SJCRH30 (cell line): ENCODE measurements at regions not wholly inside any gene's neighbourhood (a gene's known extent, or its start where the extent isn't known, plus 50 kb on each side); places are given as distances from the start of the nearest gene placed in this dataset.
A peak's percentile ranks its signal among the peaks of the same experiment; 100 is the strongest.

Experiments used
- DNase-seq, 2 experiments: peaks; one replicate each; pipeline ENCODE4 v3.0.0-alpha.2; 2015 to 2020
- H3K27ac ChIP-seq: fragments of 250-450 bp; sonication (Bioruptor Pico); 2 replicates; pipeline ENCODE4 v1.5.1; 2020; ENCODE audit warnings: mild to moderate bottlenecking, moderate library complexity
- H3K27me3 ChIP-seq: fragments of 250-450 bp; sonication (Bioruptor Pico); 2 replicates; pipeline ENCODE4 v1.5.1; 2020; ENCODE audit warnings: mild to moderate bottlenecking, moderate library complexity
- H3K36me3 ChIP-seq: fragments of 250-450 bp; sonication (Bioruptor Pico); 2 replicates; pipeline ENCODE4 v1.5.1; 2020; ENCODE audit warnings: mild to moderate bottlenecking, moderate library complexity
- H3K4me1 ChIP-seq: fragments of 250-450 bp; sonication (Bioruptor Pico); 2 replicates; pipeline ENCODE4 v1.5.1; 2020; ENCODE audit warnings: mild to moderate bottlenecking, moderate library complexity
- H3K4me3 ChIP-seq: fragments of 250-450 bp; sonication (Bioruptor Pico); 2 replicates; pipeline ENCODE4 v1.5.1; 2020; ENCODE audit warnings: mild to moderate bottlenecking, moderate library complexity
- H3K9me3 ChIP-seq: fragments of 250-450 bp; sonication (Bioruptor Pico); replicated peaks from 2 replicates; pipeline ENCODE4 v1.5.1; 2020; ENCODE audit warnings: mild to moderate bottlenecking, moderate library complexity

- peak; percentile 72 to 82 for DNase-seq
- peaks cover 32% of the 10 kb centered on the region for H3K4me1 ChIP-seq
- H3K27ac ChIP-seq = peak overlapping the region; percentile 84
- H3K27me3 ChIP-seq = no peaks in the 10 kb centered on the region
- no peaks in the 10 kb centered on the region for H3K9me3 ChIP-seq
- H3K36me3 ChIP-seq = no peaks in the 10 kb centered on the region
- no peak overlapping the region for H3K4me3 ChIP-seq
Measured at GRCh38 chr1:59128239-59128736, 168.6 kb upstream of the FGGY start.

- peak; percentile 70 to 77 for DNase-seq
- Histone ChIP-seq H3K27ac (peak overlapping the region; percentile 84), H3K36me3 (no peaks in the 10 kb centered on the region), H3K9me3 (no peaks in the 10 kb centered on the region), H3K27me3 (no peaks in the 10 kb centered on the region), H3K4me3 (no peak overlapping the region), H3K4me1 (peaks cover 32% of the 10 kb centered on the region)
Measured at GRCh38 chr1:59128784-59129227, 168.1 kb upstream of the FGGY start.

- no peaks in the 10 kb centered on the region for H3K36me3 ChIP-seq
- no peak overlapping the region for H3K27ac ChIP-seq
- peaks cover 41% of the 10 kb centered on the region for H3K4me1 ChIP-seq
Measured at GRCh38 chr1:59132295-59132694, 164.6 kb upstream of the FGGY start.

GRCh38 chr1:59133997-59134396 lies 162.9 kb upstream of the FGGY start:
- Histone ChIP-seq H3K9me3 (0 out of 2 replicates have a peak, but pooled peaks cover 5% of the 10 kb centered on the region), H3K4me3 (no peak overlapping the region), H3K27me3 (no peaks in the 10 kb centered on the region), H3K4me1 (peaks cover 26% of the 10 kb centered on the region), H3K27ac (no peak overlapping the region), H3K36me3 (no peaks in the 10 kb centered on the region)
- DNase-seq = no peak

More at GRCh38 chr1:59132295-59132694, 164.6 kb upstream of the FGGY start:
- no peak for DNase-seq
- Histone ChIP-seq H3K27me3 (no peaks in the 10 kb centered on the region), H3K4me3 (no peak overlapping the region), H3K9me3 (0 out of 2 replicates have a peak, but pooled peaks cover 5% of the 10 kb centered on the region)

DNA sequence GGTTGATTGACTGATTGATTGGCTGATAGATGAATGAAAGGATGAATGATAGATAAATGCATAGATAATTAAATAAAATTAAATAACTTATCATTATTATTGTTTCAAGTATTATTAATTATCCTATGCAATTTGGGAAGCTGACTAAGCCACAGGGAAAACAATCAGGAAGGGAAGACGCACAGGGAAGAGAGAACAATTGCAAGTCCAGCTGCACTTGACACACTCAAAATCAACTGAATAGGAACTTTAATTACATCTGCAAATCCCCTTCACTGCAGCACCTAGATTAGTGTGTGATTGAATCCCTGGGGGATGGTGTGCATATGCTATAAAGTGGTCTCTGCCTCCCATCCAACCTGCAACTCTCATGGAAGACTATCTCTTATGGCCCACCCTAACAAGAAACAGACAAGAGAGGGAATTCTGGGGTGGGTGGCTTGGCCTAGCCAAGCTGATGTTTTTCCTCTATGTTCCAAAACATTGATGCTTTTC lies 161.1 kb upstream of the FGGY start:
- Histone ChIP-seq H3K4me3 (no peak overlapping the region), H3K4me1 (peaks cover 16% of the 10 kb centered on the region), H3K36me3 (no peaks in the 10 kb centered on the region), H3K27ac (no peak overlapping the region), H3K9me3 (0 out of 2 replicates have a peak, but pooled peaks cover 5% of the 10 kb centered on the region), H3K27me3 (no peaks in the 10 kb centered on the region)
- DNase-seq = no peak

- H3K36me3 ChIP-seq = no peaks in the 10 kb centered on the region
- peak; percentile 61 to 76 for DNase-seq
- H3K27me3 ChIP-seq = no peaks in the 10 kb centered on the region
- H3K4me1 ChIP-seq = peaks cover 16% of the 10 kb centered on the region
- H3K9me3 ChIP-seq = 0 out of 2 replicates have a peak, but pooled peaks cover 5% of the 10 kb centered on the region
- H3K27ac ChIP-seq = peak overlapping the region; percentile 27; the same call in 1 of the 2 replicates
- H3K4me3 ChIP-seq = no peak overlapping the region
Measured at GRCh38 chr1:59136541-59137275, 160.2 kb upstream of the FGGY start.

DNA sequence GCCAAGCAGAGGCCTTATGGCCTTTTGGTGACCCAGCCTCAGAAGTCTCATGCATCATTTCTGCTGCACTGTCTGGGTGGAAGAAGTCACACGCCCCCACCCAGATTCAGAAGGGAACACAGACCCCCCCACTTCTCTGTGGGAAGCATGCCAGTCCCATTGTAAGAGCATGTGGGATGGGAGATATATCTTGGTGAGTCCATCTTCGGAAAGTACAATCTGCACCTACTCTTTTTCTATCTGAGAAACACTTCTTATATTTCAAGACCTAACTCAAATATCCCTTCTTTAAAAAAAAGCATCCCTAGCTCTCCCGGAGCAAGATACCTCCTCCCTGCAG lies 159.6 kb upstream of the FGGY start:
- Histone ChIP-seq H3K4me3 (no peak overlapping the region), H3K27ac (peak overlapping the region; percentile 27; the same call in 1 of the 2 replicates), H3K36me3 (no peaks in the 10 kb centered on the region), H3K4me1 (peaks cover 16% of the 10 kb centered on the region), H3K9me3 (0 out of 2 replicates have a peak, but pooled peaks cover 5% of the 10 kb centered on the region), H3K27me3 (no peaks in the 10 kb centered on the region)
- no peak for DNase-seq

- peaks cover 22% of the 10 kb centered on the region for H3K4me1 ChIP-seq
- no peak overlapping the region for H3K4me3 ChIP-seq
- no peaks in the 10 kb centered on the region for H3K36me3 ChIP-seq
- H3K9me3 ChIP-seq = 0 out of 2 replicates have a peak, but pooled peaks cover 5% of the 10 kb centered on the region
- H3K27me3 ChIP-seq = no peaks in the 10 kb centered on the region
- no peak overlapping the region for H3K27ac ChIP-seq
- DNase-seq = no peak
Measured at GRCh38 chr1:59137968-59138367, 158.9 kb upstream of the FGGY start.

- H3K27ac ChIP-seq = no peak overlapping the region
- peaks cover 26% of the 10 kb centered on the region for H3K4me1 ChIP-seq
Measured at GRCh38 chr1:59138402-59138801, 158.5 kb upstream of the FGGY start.

DNA sequence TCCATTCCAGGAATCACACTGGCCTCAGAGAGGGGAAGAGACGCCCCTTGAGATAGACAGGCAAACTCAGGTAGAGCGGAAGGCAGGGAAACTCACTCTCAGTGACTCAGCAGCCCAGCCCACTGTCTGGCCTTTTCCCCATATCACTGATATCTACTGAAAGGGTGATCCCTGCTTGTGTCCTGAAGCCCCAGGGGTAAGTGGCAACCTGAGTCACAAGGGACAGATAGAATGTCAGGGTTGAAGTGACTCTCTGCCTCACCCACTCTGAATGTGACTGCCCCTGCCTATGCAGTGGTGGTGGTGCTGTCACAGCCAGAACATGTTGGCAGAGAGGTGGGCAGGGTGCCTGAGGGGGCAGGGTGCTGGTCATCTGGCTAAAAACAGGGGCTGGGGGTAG lies 157.5 kb upstream of the FGGY start:
- H3K36me3 ChIP-seq = no peaks in the 10 kb centered on the region
- H3K9me3 ChIP-seq = peaks cover 5% of the 10 kb centered on the region; the same call in 1 of the 2 replicates
- no peak for DNase-seq
- no peak overlapping the region for H3K4me3 ChIP-seq
- H3K27ac ChIP-seq = no peak overlapping the region
- H3K4me1 ChIP-seq = peaks cover 34% of the 10 kb centered on the region
- no peaks in the 10 kb centered on the region for H3K27me3 ChIP-seq

More at GRCh38 chr1:59138402-59138801, 158.5 kb upstream of the FGGY start:
- Histone ChIP-seq H3K4me3 (no peak overlapping the region), H3K27me3 (no peaks in the 10 kb centered on the region), H3K9me3 (0 out of 2 replicates have a peak, but pooled peaks cover 5% of the 10 kb centered on the region), H3K36me3 (no peaks in the 10 kb centered on the region)
- DNase-seq = no peak

DNA sequence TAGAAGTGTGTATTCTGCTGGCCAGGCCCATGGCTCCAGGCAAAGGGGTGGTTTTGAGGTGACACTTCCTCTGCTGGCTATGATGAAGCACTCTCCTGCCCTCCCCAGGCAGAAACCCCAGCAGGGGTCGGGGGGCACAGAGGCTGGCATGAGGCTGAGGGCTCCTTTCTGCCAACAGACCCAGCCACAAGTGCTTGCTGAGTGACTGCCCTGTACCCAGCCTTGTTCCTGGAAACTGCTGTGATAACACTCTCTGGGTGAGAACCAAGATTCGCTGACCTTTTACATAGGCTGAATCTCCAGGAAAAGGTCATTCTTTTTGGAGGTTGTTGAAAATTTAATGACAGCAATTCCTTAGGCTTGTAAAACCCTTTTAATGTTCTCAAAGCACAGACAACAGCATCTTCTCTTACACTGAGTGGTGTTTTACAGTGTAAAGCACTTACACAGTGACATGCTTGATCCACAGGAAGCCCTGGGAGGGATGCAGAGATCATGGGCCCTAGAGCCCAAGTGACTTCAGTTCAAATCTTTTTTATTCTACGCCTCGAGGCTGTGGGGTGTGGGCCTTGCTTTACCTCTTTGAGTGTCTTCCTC lies 155.5 kb upstream of the FGGY start:
- DNase-seq = no peak
- Histone ChIP-seq H3K27me3 (no peaks in the 10 kb centered on the region), H3K27ac (no peak overlapping the region), H3K4me1 (peaks cover 29% of the 10 kb centered on the region), H3K9me3 (no peaks in the 10 kb centered on the region; the same call in 1 of the 2 replicates), H3K36me3 (no peaks in the 10 kb centered on the region), H3K4me3 (no peak overlapping the region)

GRCh38 chr1:59142311-59143132 lies 154.4 kb upstream of the FGGY start:
- no peak overlapping the region for H3K4me3 ChIP-seq
- DNase-seq = no peak
- H3K27me3 ChIP-seq = no peaks in the 10 kb centered on the region
- no peaks in the 10 kb centered on the region for H3K36me3 ChIP-seq
- peak overlapping the region; percentile 43 for H3K27ac ChIP-seq
- H3K4me1 ChIP-seq = peaks cover 18% of the 10 kb centered on the region
- H3K9me3 ChIP-seq = no peaks in the 10 kb centered on the region; the same call in 1 of the 2 replicates

GRCh38 chr1:59143133-59143487 lies 153.8 kb upstream of the FGGY start:
- Histone ChIP-seq H3K4me1 (peaks cover 18% of the 10 kb centered on the region), H3K27ac (peak overlapping the region; percentile 43), H3K4me3 (no peak overlapping the region), H3K36me3 (no peaks in the 10 kb centered on the region), H3K9me3 (no peaks in the 10 kb centered on the region; the same call in 1 of the 2 replicates), H3K27me3 (no peaks in the 10 kb centered on the region)
- peak; percentile 40 to 45 for DNase-seq

- Histone ChIP-seq H3K36me3 (no peaks in the 10 kb centered on the region), H3K27ac (no peak overlapping the region)
Measured at GRCh38 chr1:59143811-59144210, 153.1 kb upstream of the FGGY start.

More at GRCh38 chr1:59143811-59144210, 153.1 kb upstream of the FGGY start:
- Histone ChIP-seq H3K4me3 (no peak overlapping the region), H3K27me3 (no peaks in the 10 kb centered on the region), H3K9me3 (no peaks in the 10 kb centered on the region; the same call in 1 of the 2 replicates), H3K4me1 (peaks cover 18% of the 10 kb centered on the region)
- DNase-seq = no peak
